ENCODE measurements at regions not wholly inside any gene's neighbourhood (a gene's known extent, or its start where the extent isn't known, plus 50 kb on each side); places are given as distances from the start of the nearest gene placed in this dataset.

DNA sequence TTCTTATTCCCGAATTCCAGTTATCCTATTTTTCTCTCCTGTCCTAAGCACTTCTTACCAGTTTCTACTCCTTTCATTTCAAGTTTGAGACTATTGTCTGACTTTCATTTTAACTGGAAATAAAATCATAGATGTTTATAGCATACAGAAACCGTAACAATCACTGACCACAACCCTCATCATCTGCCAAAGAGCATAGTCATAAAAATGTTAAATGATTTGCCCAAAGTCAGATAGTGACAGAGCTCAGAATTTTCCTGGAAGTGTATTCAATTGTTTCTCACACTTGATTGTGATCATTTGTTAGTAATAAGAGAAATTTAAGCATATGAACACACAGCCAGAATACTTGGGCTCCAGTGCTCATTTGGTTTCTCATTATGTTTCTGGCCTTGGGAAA is 250.5 kb upstream of the PCDH15 start:
- TF ChIP-seq CTCF (IDR thresholded peaks at IDR 0.05) (no peak), POLR2AphosphoS5 (IDR thresholded peaks at IDR 0.05) (no peak), POLR2A (IDR thresholded peaks at IDR 0.05) (no peak)
